ENCODE measurements at regions not wholly inside any gene's neighbourhood (a gene's known extent, or its start where the extent isn't known, plus 50 kb on each side); places are given as distances from the start of the nearest gene placed in this dataset.

GRCh38 chr4:110675426-110675825 is 52.5 kb upstream of the PITX2 start:
- no peak for DNase-seq

- no peak for DNase-seq
Measured at GRCh38 chr4:110676241-110676640, 53.4 kb upstream of the PITX2 start.

- DNase-seq: no peak
Measured at GRCh38 chr4:110678517-110679227, 55.8 kb upstream of the PITX2 start.

- no peak for DNase-seq
Measured at GRCh38 chr4:110680265-110680664, 57.4 kb upstream of the PITX2 start.

GRCh38 chr4:110681381-110681780 is 58.5 kb upstream of the PITX2 start:
- peak; percentile 4 for DNase-seq

GRCh38 chr4:110682311-110682710 is 59.4 kb upstream of the PITX2 start:
- DNase-seq: no peak

- no peak for DNase-seq
Measured at GRCh38 chr4:110683601-110684000, 60.7 kb upstream of the PITX2 start.

- no peak for DNase-seq
Measured at GRCh38 chr4:110702326-110702725, 79.4 kb upstream of the PITX2 start.

- DNase-seq: no peak
Measured at GRCh38 chr4:110704748-110705439, 82.0 kb upstream of the PITX2 start.

- DNase-seq: no peak
Measured at GRCh38 chr4:110705440-110705782, 82.5 kb upstream of the PITX2 start.

- no peak for DNase-seq
Measured at GRCh38 chr4:110710070-110710469, 87.2 kb upstream of the PITX2 start.

- DNase-seq: no peak
Measured at GRCh38 chr4:110712486-110712885, 89.6 kb upstream of the PITX2 start.

- no peak for DNase-seq
Measured at GRCh38 chr4:110730318-110730717, 107.4 kb upstream of the PITX2 start.

- DNase-seq: no peak
Measured at GRCh38 chr4:110733901-110734300, 111.0 kb upstream of the PITX2 start.

- no peak for DNase-seq
Measured at GRCh38 chr4:110735686-110736085, 112.8 kb upstream of the PITX2 start.

- no peak for DNase-seq
Measured at GRCh38 chr4:110737931-110738330, 115.1 kb upstream of the PITX2 start.

- no peak for DNase-seq
Measured at GRCh38 chr4:110742143-110742542, 119.3 kb upstream of the PITX2 start.

- no peak for DNase-seq
Measured at GRCh38 chr4:110748071-110748470, 125.2 kb upstream of the PITX2 start.

GRCh38 chr4:110751183-110751582 is 128.3 kb upstream of the PITX2 start:
- no peak for DNase-seq

- DNase-seq: no peak
Measured at GRCh38 chr4:110751986-110752385, 129.1 kb upstream of the PITX2 start.

- DNase-seq: no peak
Measured at GRCh38 chr4:110753466-110753865, 130.6 kb upstream of the PITX2 start.

GRCh38 chr4:110754716-110755115 is 131.8 kb upstream of the PITX2 start:
- no peak for DNase-seq

- no peak for DNase-seq
Measured at GRCh38 chr4:110769578-110769977, 146.7 kb upstream of the PITX2 start.

- DNase-seq: no peak
Measured at GRCh38 chr4:110770353-110770752, 147.5 kb upstream of the PITX2 start.

GRCh38 chr4:110778521-110778920 is 155.6 kb upstream of the PITX2 start:
- no peak for DNase-seq

Measured in DMS53 (cell line).